ENCODE measurements at regions not wholly inside any gene's neighbourhood (a gene's known extent, or its start where the extent isn't known, plus 50 kb on each side); places are given as distances from the start of the nearest gene placed in this dataset.

GRCh38 chr15:66851311-66852063, 149.5 kb downstream of the SMAD6 start:
- no peak overlapping the region for H3K4me3 ChIP-seq (ENCODE audit: low read depth, low read length)
- peak; percentile 96 for TF ChIP-seq CTCF (IDR thresholded peaks at IDR 0.05; ENCODE audit: low read depth, low read length)
- peak; percentile 73 for DNase-seq (ENCODE audit: low read depth, low spot score)
- in situ Hi-C loops (cut with HindIII; ENCODE audit: low sequenced_read_pairs), result no loop called here

DNA sequence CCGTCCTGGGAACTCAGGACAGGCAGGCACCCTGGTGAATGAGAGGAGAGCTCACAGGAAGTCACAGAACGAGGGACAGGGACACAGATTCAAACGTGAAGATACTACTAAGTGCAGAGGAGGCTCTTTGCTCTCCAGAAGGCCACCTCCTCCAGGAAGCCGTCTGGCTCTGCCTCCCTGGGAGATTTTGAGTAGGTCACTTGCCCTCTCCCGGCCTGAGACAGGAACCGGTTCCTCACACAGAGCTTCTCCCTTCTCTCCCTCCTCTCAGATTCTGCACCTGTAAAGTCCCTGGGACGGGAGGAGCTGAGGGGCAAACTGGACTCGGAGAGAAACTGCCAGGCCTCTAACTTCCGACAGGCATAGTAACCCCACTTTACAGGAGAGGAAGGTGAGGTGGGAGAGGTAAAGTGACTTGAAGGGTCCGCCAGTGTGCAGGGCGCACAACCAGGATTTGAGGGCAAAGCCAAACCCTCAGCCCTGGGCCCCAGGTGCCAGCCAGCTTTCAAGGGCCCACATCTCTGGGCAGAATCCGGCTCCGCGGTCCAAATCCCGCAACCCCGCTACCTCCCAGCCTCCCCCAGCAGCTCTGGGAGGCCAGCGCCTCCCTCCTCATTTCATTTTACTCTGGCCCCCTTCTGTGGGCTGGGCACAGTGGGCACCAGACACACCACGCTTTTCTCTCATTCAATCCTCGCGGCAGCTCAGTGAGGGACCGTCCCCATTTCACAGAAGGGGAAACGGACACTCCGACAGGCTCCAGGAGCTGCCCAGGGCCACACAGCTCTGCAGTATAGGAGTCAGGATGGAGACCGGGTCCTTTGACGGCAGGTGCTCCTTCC, 150.2 kb downstream of the SMAD6 start:
- no peak overlapping the region for H3K4me3 ChIP-seq (ENCODE audit: low read depth, low read length)
- in situ Hi-C loops (cut with HindIII; ENCODE audit: low sequenced_read_pairs), result no loop called here
- no peak for DNase-seq (ENCODE audit: low read depth, low spot score)
- no peak for TF ChIP-seq CTCF (IDR thresholded peaks at IDR 0.05; ENCODE audit: low read depth, low read length)

GRCh38 chr15:66854012-66854965, 152.3 kb downstream of the SMAD6 start:
- DNase-seq (ENCODE audit: low read depth, low spot score), result no peak
- TF ChIP-seq CTCF (IDR thresholded peaks at IDR 0.05; ENCODE audit: low read depth, low read length), result no peak
- in situ Hi-C loops (cut with HindIII; ENCODE audit: low sequenced_read_pairs), result no loop called here

GRCh38 chr15:66855041-66855440, 153.0 kb downstream of the SMAD6 start:
- in situ Hi-C loops (cut with HindIII; ENCODE audit: low sequenced_read_pairs), result no loop called here
- H3K4me3 ChIP-seq (ENCODE audit: low read depth, low read length), result no peak overlapping the region
- DNase-seq (ENCODE audit: low read depth, low spot score), result no peak
- TF ChIP-seq CTCF (IDR thresholded peaks at IDR 0.05; ENCODE audit: low read depth, low read length), result no peak

More at GRCh38 chr15:66854012-66854965, 152.3 kb downstream of the SMAD6 start:
- no peak overlapping the region for H3K4me3 ChIP-seq (ENCODE audit: low read depth, low read length)

DNA sequence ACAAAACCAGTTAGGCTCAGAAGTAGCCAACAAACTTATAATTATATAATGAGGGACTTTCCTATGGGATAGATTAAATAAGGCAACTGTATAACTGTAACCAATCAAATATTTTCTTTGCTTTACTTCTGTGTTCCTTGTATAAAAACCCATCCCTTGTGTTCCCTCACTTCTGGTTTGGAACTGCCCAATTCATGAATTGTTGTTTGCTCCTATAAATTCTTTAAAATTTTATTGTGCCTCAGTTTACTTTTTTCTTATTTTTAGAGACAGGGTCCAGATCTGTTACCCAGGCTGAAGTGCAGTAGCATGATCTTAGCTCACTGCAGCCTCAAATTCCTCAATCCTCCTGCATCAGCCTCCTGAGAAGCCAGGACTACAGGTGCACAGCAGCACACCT, 155.7 kb downstream of the SMAD6 start:
- in situ Hi-C loops (cut with HindIII; ENCODE audit: low sequenced_read_pairs), result no loop called here
- no peak overlapping the region for H3K4me3 ChIP-seq (ENCODE audit: low read depth, low read length)
- DNase-seq (ENCODE audit: low read depth, low spot score), result no peak
- TF ChIP-seq CTCF (IDR thresholded peaks at IDR 0.05; ENCODE audit: low read depth, low read length), result no peak

All from astrocyte of the spinal cord (primary cell).